ENCODE measurements at regions not wholly inside any gene's neighbourhood (a gene's known extent, or its start where the extent isn't known, plus 50 kb on each side); places are given as distances from the start of the nearest gene placed in this dataset.

GRCh38 chr11:129278586-129279319, 86.6 kb upstream of the ARHGAP32 start:
- TF ChIP-seq CTCF (IDR thresholded peaks at IDR 0.05) (no peak), POLR2A (IDR thresholded peaks at IDR 0.05) (no peak)

All from heart left ventricle (tissue), 13 donors.